Right lobe of liver (tissue), 6 donors: ENCODE measurements at regions not wholly inside any gene's neighbourhood (a gene's known extent, or its start where the extent isn't known, plus 50 kb on each side); places are given as distances from the start of the nearest gene placed in this dataset.
A peak's percentile ranks its signal among the peaks of the same experiment; 100 is the strongest.

Experiments
- ATAC-seq, 4 donors: fragments of 200-7000 bp; cut with Tn5 transposase; one replicate each; pipeline ENCODE4 v1.9.1; 2020; ENCODE audit warnings: mild to moderate bottlenecking in 4 of 4, moderate library complexity in 4 of 4
- DNase-seq, 3 donors: peaks; one replicate each; pipeline ENCODE4 v3.0.0-alpha.2; 2020
- H3K27ac ChIP-seq, 3 donors: fragments of 200-600 bp; one replicate each; pipeline ENCODE4 v1.8.0; 2022
- H3K27me3 ChIP-seq, 2 donors: fragments of 200-600 bp; one replicate each; pipeline ENCODE4 v1.8.0; 2022
- H3K36me3 ChIP-seq, 4 donors: fragments of 200-600 bp; sonication (generic) in 1 of 4; one replicate each; pipeline versions ENCODE4 v1.5.1 to v1.8.0; 2017 to 2022; ENCODE audit warnings: control low read depth in 1 of 4
- H3K4me1 ChIP-seq, 4 donors: fragments of 200-600 bp; sonication (generic) in 1 of 4; one replicate each; pipeline versions ENCODE4 v1.5.1 to v1.8.0; 2017 to 2022; ENCODE audit warnings: control low read depth in 1 of 4
- H3K4me3 ChIP-seq, 3 donors: fragments of 200-600 bp; one replicate each; pipeline ENCODE4 v1.8.0; 2022
- H3K9me3 ChIP-seq, 4 donors: fragments of 200-600 bp; sonication (generic) in 1 of 4; one replicate each; pipeline versions ENCODE4 v1.5.1 to v1.8.0; 2017 to 2022; ENCODE audit warnings: control low read depth in 1 of 4
- POLR2A ChIP-seq: fragments of 450-650 bp; IDR thresholded peaks from one replicate; pipeline ENCODE4 v1.6.1; 2017; ENCODE audit warnings: antibody characterized with exemption, mild to moderate bottlenecking
- WGBS: methylation state at CpG from one replicate; pipeline ENCODE4 v1.1.6; 2018; ENCODE audit warnings: low coverage, low lambda C conversion rate; ENCODE audit not compliant: insufficient coverage; ENCODE audit errors: missing lambda C conversion rate; 5-methylcytosine and 5-hydroxymethylcytosine counted together
- intact Hi-C, 2 donors: fragments of 100-400 bp; cut with DNase I; formaldehyde crosslinking; loops; one replicate each; pipeline versions ENCODE4 v1.11.2 to v1.14.1; 2022
- TF ChIP-seq, protein P1 (sequence below), 4 donors: fragments of 200-600 bp in 3 of 4; fragments of 450-650 bp in 1 of 4; IDR thresholded peaks; one replicate each; pipeline versions ENCODE4 v1.5.1 to v1.8.0; 2016 to 2022; ENCODE audit warnings: antibody characterized with exemption in 4 of 4, mild to moderate bottlenecking in 2 of 4
- donor health status: DM: no; HTN: yes; CAD: no.
- donor health status: DM: no; HTN: no; CAD: no.
- donor health status: DM: no; HTN: no; CAD: no.
- donor health status: DM: no; HTN: yes; CAD: no.
- donor health status: DM: no; HTN: yes; CAD: no.

DNA sequence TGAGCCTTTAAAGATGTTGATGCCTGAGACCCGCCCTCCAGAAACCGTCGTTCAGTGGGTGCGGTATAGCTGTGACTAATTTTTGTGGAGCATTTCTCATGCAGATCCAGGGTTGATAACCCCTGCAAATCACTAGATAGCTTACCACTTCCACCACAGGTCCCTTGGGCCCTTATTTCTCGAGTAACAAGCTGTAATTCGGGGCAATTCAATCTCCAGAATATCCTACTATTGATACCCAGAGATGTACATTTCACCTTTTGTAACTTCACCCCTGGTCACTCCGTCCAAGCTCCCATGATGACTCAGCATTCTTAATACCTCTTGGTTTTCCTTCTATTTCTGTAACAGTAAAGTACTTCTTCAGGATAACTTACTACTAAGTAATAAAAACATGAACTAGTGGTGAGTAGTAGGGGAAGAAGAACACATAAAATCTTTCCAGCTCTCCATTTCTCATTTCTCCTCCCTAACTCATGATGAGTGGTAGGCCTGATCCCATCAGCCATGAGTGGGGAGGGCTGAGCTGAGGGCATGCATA, 71.9 kb upstream of the UBL3 start:
- DNase-seq, result no peak
- Histone ChIP-seq H3K4me3 (no peak overlapping the region), H3K4me1 (peaks cover 0 to 67% (median 25%) of the 10 kb centered on the region in 4 donors), H3K27ac (peak overlapping the region in 2 of 3 donors; percentile 80 to 88), H3K27me3 (no peaks in the 10 kb centered on the region), H3K9me3 (no peaks in the 10 kb centered on the region), H3K36me3 (no peaks in the 10 kb centered on the region)
- WGBS, result 77% methylated on average over 6 of the region's 7 CpGs
- no peak for TF ChIP-seq POLR2A
- TF ChIP-seq, protein P1, sequence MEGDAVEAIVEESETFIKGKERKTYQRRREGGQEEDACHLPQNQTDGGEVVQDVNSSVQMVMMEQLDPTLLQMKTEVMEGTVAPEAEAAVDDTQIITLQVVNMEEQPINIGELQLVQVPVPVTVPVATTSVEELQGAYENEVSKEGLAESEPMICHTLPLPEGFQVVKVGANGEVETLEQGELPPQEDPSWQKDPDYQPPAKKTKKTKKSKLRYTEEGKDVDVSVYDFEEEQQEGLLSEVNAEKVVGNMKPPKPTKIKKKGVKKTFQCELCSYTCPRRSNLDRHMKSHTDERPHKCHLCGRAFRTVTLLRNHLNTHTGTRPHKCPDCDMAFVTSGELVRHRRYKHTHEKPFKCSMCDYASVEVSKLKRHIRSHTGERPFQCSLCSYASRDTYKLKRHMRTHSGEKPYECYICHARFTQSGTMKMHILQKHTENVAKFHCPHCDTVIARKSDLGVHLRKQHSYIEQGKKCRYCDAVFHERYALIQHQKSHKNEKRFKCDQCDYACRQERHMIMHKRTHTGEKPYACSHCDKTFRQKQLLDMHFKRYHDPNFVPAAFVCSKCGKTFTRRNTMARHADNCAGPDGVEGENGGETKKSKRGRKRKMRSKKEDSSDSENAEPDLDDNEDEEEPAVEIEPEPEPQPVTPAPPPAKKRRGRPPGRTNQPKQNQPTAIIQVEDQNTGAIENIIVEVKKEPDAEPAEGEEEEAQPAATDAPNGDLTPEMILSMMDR (IDR thresholded peaks at IDR 0.05), result no peak
- intact Hi-C loops, result no loop called here
- ATAC-seq, result no peak

- DNase-seq (no peak), ATAC-seq (no peak)
- Histone ChIP-seq H3K9me3 (no peaks in the 10 kb centered on the region), H3K27ac (no peak overlapping the region), H3K4me1 (peaks cover 0 to 67% (median 25%) of the 10 kb centered on the region in 4 donors), H3K36me3 (no peaks in the 10 kb centered on the region), H3K27me3 (no peaks in the 10 kb centered on the region), H3K4me3 (no peak overlapping the region)
- intact Hi-C loops, result no loop called here
- no peak for TF ChIP-seq POLR2A
- 85% methylated on average over 4 of the region's 6 CpGs for WGBS
Observed at GRCh38 chr13:29921542-29921941, 71.1 kb upstream of the UBL3 start.

DNA sequence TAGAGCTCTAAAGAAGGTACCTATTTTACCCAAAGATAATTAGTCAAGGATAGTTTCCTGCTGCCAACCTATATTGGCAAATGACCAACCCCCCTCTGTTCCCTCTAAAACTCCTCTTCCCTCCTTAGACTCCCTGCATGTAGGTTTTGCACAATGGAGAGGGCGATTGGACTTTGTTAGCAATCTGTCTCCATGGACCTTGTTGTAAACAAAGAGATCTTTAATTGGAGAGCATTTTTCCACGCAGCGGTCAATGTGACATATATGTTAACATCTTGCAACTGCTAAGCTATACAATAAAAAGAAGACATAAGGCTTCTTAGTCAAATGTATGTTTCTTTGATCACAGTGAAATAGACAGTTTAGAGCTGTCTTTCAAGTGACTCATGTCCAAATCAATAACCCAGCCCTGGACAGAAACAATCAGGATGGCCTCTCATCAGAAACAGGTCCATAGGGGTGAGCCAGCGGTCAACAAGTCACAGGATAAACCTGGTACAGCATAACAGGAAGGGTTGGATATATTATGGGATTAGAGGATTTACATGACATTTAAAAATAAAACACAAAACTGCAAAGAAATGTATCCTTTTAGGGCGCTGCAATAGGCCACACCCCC, 69.7 kb upstream of the UBL3 start:
- WGBS, result 25% methylated on average over 5 of the region's 5 CpGs
- H3K4me1 ChIP-seq, result peaks cover 0 to 60% (median 25%) of the 10 kb centered on the region in 4 donors
- no peaks in the 10 kb centered on the region for H3K9me3 ChIP-seq
- no peaks in the 10 kb centered on the region for H3K27me3 ChIP-seq
- DNase-seq (peak in 2 of 3 donors; percentile 53 to 73), ATAC-seq (peak; percentile 40 to 66 (median 58))
- H3K4me3 ChIP-seq, result no peak overlapping the region
- TF ChIP-seq, protein P1 (IDR thresholded peaks at IDR 0.05), result no peak
- no peak for TF ChIP-seq POLR2A
- peak overlapping the region in 2 of 3 donors; percentile 11 to 56 for H3K27ac ChIP-seq
- no peaks in the 10 kb centered on the region for H3K36me3 ChIP-seq
- intact Hi-C loops, result no loop called here

- Histone ChIP-seq H3K4me1 (peaks cover 0 to 48% (median 20%) of the 10 kb centered on the region in 4 donors), H3K27me3 (no peaks in the 10 kb centered on the region), H3K9me3 (no peaks in the 10 kb centered on the region), H3K4me3 (no peak overlapping the region), H3K36me3 (no peaks in the 10 kb centered on the region), H3K27ac (peak overlapping the region in 2 of 3 donors; percentile 11 to 54)
- intact Hi-C loops, result no loop called here
- WGBS, result 18% methylated on average over 4 of the region's 4 CpGs
- DNase-seq, result peak in 2 of 3 donors; percentile 37 to 65
- peak; percentile 69 to 84 (median 76) for ATAC-seq
- no peak for TF ChIP-seq POLR2A
- TF ChIP-seq, protein P1 (IDR thresholded peaks at IDR 0.05), result no peak
Observed at GRCh38 chr13:29918845-29919244, 68.4 kb upstream of the UBL3 start.

DNA sequence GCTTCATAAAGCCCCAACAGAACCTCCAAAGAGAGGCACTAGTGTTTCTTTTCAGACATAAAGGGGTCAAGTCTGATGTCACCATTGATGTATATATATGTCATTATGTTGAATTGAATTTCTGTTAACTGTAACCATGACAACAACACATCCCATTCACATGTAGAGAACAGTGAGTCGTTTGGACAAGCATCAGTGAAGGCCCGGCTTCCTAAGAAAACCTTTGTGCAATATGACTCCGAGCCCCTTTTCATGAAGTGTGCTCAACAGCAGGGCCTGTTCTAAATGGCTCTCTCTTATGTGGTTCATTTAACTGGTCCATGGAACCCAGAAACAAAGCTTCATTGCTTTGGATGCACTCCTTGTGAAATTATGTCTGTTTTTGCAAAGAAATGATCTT, 67.2 kb upstream of the UBL3 start:
- no peak overlapping the region for H3K4me3 ChIP-seq
- H3K4me1 ChIP-seq, result peaks cover 0 to 36% (median 15%) of the 10 kb centered on the region in 4 donors
- no peaks in the 10 kb centered on the region for H3K36me3 ChIP-seq
- no peak for TF ChIP-seq POLR2A
- TF ChIP-seq, protein P1 (IDR thresholded peaks at IDR 0.05), result no peak
- no CpG with 5 or more reads among the region's 3 CpGs for WGBS
- intact Hi-C loops, result no loop called here
- ATAC-seq, result no peak
- DNase-seq, result no peak
- no peak overlapping the region for H3K27ac ChIP-seq
- H3K27me3 ChIP-seq, result no peaks in the 10 kb centered on the region
- H3K9me3 ChIP-seq, result no peaks in the 10 kb centered on the region
